HepG2 (cell line): ENCODE measurements at regions not wholly inside any gene's neighbourhood (a gene's known extent, or its start where the extent isn't known, plus 50 kb on each side); places are given as distances from the start of the nearest gene placed in this dataset.

ENCODE experiments used
- ATAC-seq: fragments of 200-7000 bp; cut with Tn5 transposase; 3 replicates; pipeline ENCODE4 v1.9.1; 2020; ENCODE audit warnings: mild to moderate bottlenecking, moderate library complexity
- BruUV-seq: library from RNA; stranded (reverse); fragments of 400-500 nt; replicated peaks from 2 replicates; lab custom pipeline; 2021; lab: Mats Ljungman, UMichigan
- CTCF ChIA-PET: fragments of 300-600 bp; formaldehyde crosslinking; extraction: SDS; loops from one replicate; lab custom pipeline; 2021; ENCODE audit warnings: low total read pairs, inconsistent platforms, low intra/inter-chr PET ratio; lab: Yijun Ruan, JAX
- POLR2A ChIA-PET: fragments of 350-600 bp; sonication (Branson Sonifier 250); formaldehyde crosslinking; loops from one replicate; lab custom pipeline; 2020; ENCODE audit warnings: antibody characterized with exemption, inconsistent platforms; lab: Yijun Ruan, JAX
- DNase-seq: peaks from one replicate; pipeline ENCODE4 v3.0.0-alpha.2; 2015; ENCODE audit warnings: low spot score
- FAIRE-seq: peaks from 3 replicates; lab custom pipeline; 2011; peaks lifted over from hg19 to GRCh38; lab: Jason Lieb, UNC
- H2AFZ ChIP-seq: one replicate; pipeline ENCODE4 v1.6.1; 2011; ENCODE audit warnings: low read length, inconsistent platforms
- H3K27ac ChIP-seq: fragments of 300-600 bp; 3 replicates; pipeline ENCODE4 v1.8.0; 2011; ENCODE audit warnings: mixed run types, mild to moderate bottlenecking, mixed read lengths, low read length, inconsistent platforms; ENCODE audit not compliant: insufficient read depth; ENCODE audit errors: extremely low read length
- H3K27me3 ChIP-seq, 2 experiments: fragments of 200-600 bp in 1 of 2; 2 replicates in 1 of 2; 3 replicates in 1 of 2; pipeline versions ENCODE4 v1.6.0 to v1.8.0; 2011; ENCODE audit warnings: low read length in 2 of 2, mild to moderate bottlenecking in 2 of 2, moderate library complexity in 2 of 2, inconsistent platforms in 1 of 2; ENCODE audit not compliant: insufficient read depth in 2 of 2, control insufficient read depth in 1 of 2
- H3K36me3 ChIP-seq, 2 experiments: fragments of 200-600 bp in 1 of 2; replicated peaks in 1 of 2; 2 replicates in 1 of 2; 3 replicates in 1 of 2; pipeline versions ENCODE4 v1.5.1 to v1.8.0; 2011; ENCODE audit warnings: low read length in 2 of 2, inconsistent platforms in 1 of 2; ENCODE audit not compliant: insufficient read depth in 2 of 2, control insufficient read depth in 1 of 2
- H3K4me1 ChIP-seq: 2 replicates; pipeline ENCODE4 v1.5.1; 2012; ENCODE audit warnings: low read length, inconsistent platforms; ENCODE audit not compliant: insufficient read depth
- H3K4me2 ChIP-seq: 2 replicates; pipeline ENCODE4 v1.6.0; 2011; ENCODE audit warnings: low read depth, low read length, inconsistent platforms
- H3K4me3 ChIP-seq, 3 experiments: fragments of 200-600 bp in 1 of 3; sonication (generic), shearing (Covaris generic) in 1 of 3; replicated peaks in 1 of 3; 2 replicates each; pipeline ENCODE4 v1.5.1; 2011 to 2016; ENCODE audit warnings: low read length in 3 of 3, inconsistent platforms in 2 of 3, low read depth in 2 of 3, mild to moderate bottlenecking in 2 of 3, control low read depth in 1 of 3, mixed read lengths in 1 of 3; ENCODE audit not compliant: insufficient read depth in 1 of 3
- H3K79me2 ChIP-seq: one replicate; pipeline ENCODE4 v1.6.1; 2011; ENCODE audit warnings: low read length, inconsistent platforms; ENCODE audit not compliant: insufficient read depth
- H3K9ac ChIP-seq: 2 replicates; pipeline ENCODE4 v1.6.0; 2011; ENCODE audit warnings: mild to moderate bottlenecking, low read depth, low read length, inconsistent platforms; ENCODE audit not compliant: insufficient read depth
- H3K9me3 ChIP-seq: 2 replicates; pipeline ENCODE4 v1.5.1; 2012; ENCODE audit warnings: mild to moderate bottlenecking, low read length
- H4K20me1 ChIP-seq: 2 replicates; pipeline ENCODE4 v1.6.0; 2011; ENCODE audit warnings: inconsistent platforms, mild to moderate bottlenecking, low read length, moderate library complexity; ENCODE audit not compliant: insufficient read depth
- AFF4 ChIP-seq: sonication (generic); formaldehyde crosslinking; IDR thresholded peaks from 2 replicates; pipeline ENCODE4 v1.4.0; 2020; ENCODE audit warnings: missing genetic modification reagents
- ARNTL ChIP-seq: sonication (generic); formaldehyde crosslinking; IDR thresholded peaks from 2 replicates; pipeline ENCODE4 v1.4.0; 2020; ENCODE audit warnings: mild to moderate bottlenecking, missing genetic modification reagents
- BORCS8-MEF2B ChIP-seq: sonication (generic); formaldehyde crosslinking; IDR thresholded peaks from 2 replicates; pipeline ENCODE4 v1.8.0; 2022; ENCODE audit warnings: mild to moderate bottlenecking, missing genetic modification reagents
- CTCF ChIP-seq: sonication (generic); formaldehyde crosslinking; IDR thresholded peaks from 2 replicates; pipeline ENCODE4 v1.5.0; 2020; ENCODE audit warnings: mild to moderate bottlenecking, missing genetic modification reagents, moderate library complexity
- ELF4 ChIP-seq: sonication (generic); formaldehyde crosslinking; IDR thresholded peaks from 2 replicates; pipeline ENCODE4 v1.5.0; 2020; ENCODE audit warnings: missing genetic modification reagents, mild to moderate bottlenecking, moderate library complexity, borderline replicate concordance
- GTF3A ChIP-seq: sonication (generic); formaldehyde crosslinking; conservative IDR thresholded peaks from 2 replicates; pipeline ENCODE4 v1.4.0; 2020; ENCODE audit warnings: mild to moderate bottlenecking, missing genetic modification reagents
- NRL ChIP-seq: sonication (generic); formaldehyde crosslinking; IDR thresholded peaks from 2 replicates; pipeline ENCODE4 v1.5.0; 2020; ENCODE audit warnings: missing genetic modification reagents, mild to moderate bottlenecking, moderate library complexity, borderline replicate concordance
- RCOR2 ChIP-seq: IDR thresholded peaks from 2 replicates; pipeline ENCODE4 v1.6.1; 2016; ENCODE audit warnings: missing biosample characterization, missing genetic modification reagents
- SP2 ChIP-seq: sonication (generic); formaldehyde crosslinking; IDR thresholded peaks from 2 replicates; pipeline ENCODE4 v1.5.1; 2020; ENCODE audit warnings: mild to moderate bottlenecking, missing genetic modification reagents
- SRY ChIP-seq: sonication (generic); formaldehyde crosslinking; IDR thresholded peaks from 2 replicates; pipeline ENCODE4 v1.8.0; 2022; ENCODE audit warnings: mild to moderate bottlenecking, missing genetic modification reagents
- THAP11 ChIP-seq: IDR thresholded peaks from 2 replicates; pipeline ENCODE4 v1.6.1; 2016; ENCODE audit warnings: missing biosample characterization, missing genetic modification reagents
- ZMYM2 ChIP-seq: sonication (generic); formaldehyde crosslinking; IDR thresholded peaks from 2 replicates; pipeline ENCODE4 v1.8.0; 2022; ENCODE audit warnings: mild to moderate bottlenecking, missing genetic modification reagents
- ZNF362 ChIP-seq: sonication (generic); formaldehyde crosslinking; IDR thresholded peaks from 2 replicates; pipeline ENCODE4 v1.4.0; 2020; ENCODE audit warnings: missing genetic modification reagents, mild to moderate bottlenecking, borderline replicate concordance
- ZNF550 ChIP-seq: sonication (generic); formaldehyde crosslinking; IDR thresholded peaks from 2 replicates; pipeline ENCODE4 v1.4.0; 2020; ENCODE audit warnings: mild to moderate bottlenecking, missing genetic modification reagents, borderline replicate concordance
- ZNF574 ChIP-seq: sonication (generic); formaldehyde crosslinking; IDR thresholded peaks from 2 replicates; pipeline ENCODE4 v1.4.0; 2020; ENCODE audit warnings: missing genetic modification reagents
- ZSCAN31 ChIP-seq: sonication (generic); formaldehyde crosslinking; IDR thresholded peaks from 2 replicates; pipeline ENCODE4 v1.5.0; 2020; ENCODE audit warnings: low read depth, mild to moderate bottlenecking, missing genetic modification reagents
- ZZZ3 ChIP-seq: sonication (generic); formaldehyde crosslinking; IDR thresholded peaks from 2 replicates; pipeline ENCODE4 v1.4.0; 2020; ENCODE audit warnings: missing genetic modification reagents, mild to moderate bottlenecking, borderline replicate concordance
- WGBS: methylation state at CpG from one replicate; pipeline ENCODE4 v1.1.6; 2017; ENCODE audit warnings: low lambda C conversion rate; 5-methylcytosine and 5-hydroxymethylcytosine counted together
- in situ Hi-C: cut with HindIII; loops from 2 replicates; pipeline ENCODE4 v1.10.0; 2017; ENCODE audit warnings: low pct_unique_long_range_greater_than_20kb; ENCODE audit not compliant: extremely low pct_ligation_motif_present
- intact Hi-C: fragments of 100-400 bp; cut with micrococcal nuclease; formaldehyde crosslinking; loops from one replicate; pipeline ENCODE4 v1.10.0; 2022; ENCODE audit not compliant: unreplicated experiment

GRCh38 chr6:125392682-125393081 is 90.9 kb upstream of the HDDC2 start:
- POLR2A ChIA-PET = no interaction called here
- TF ChIP-seq ZNF574 = no peak
- TF ChIP-seq ZNF362 = no peak
- no peak for TF ChIP-seq SRY
- TF ChIP-seq CTCF (CRISPR knock-in tag) = no peak
- no peak for TF ChIP-seq ZZZ3 (CRISPR knock-in tag)
- no peak for TF ChIP-seq ELF4 (CRISPR knock-in tag)
- no peak for TF ChIP-seq ZSCAN31 (CRISPR knock-in tag)
- TF ChIP-seq GTF3A (CRISPR knock-in tag) = no peak
- TF ChIP-seq AFF4 = no peak
- TF ChIP-seq THAP11 = no peak
- TF ChIP-seq ZMYM2 = no peak
- TF ChIP-seq ARNTL (CRISPR knock-in tag) = no peak
- TF ChIP-seq SP2 (CRISPR knock-in tag) = no peak
- no peak for TF ChIP-seq NRL (CRISPR knock-in tag)
- no peak for TF ChIP-seq BORCS8-MEF2B (CRISPR knock-in tag)
- TF ChIP-seq ZNF550 = no peak
- no peak for TF ChIP-seq RCOR2

More at GRCh38 chr6:125392682-125393081, 90.9 kb upstream of the HDDC2 start:
- no peaks in the 10 kb centered on the region for H3K9me3 ChIP-seq
- no peaks in the 10 kb centered on the region for H3K27me3 ChIP-seq
- ATAC-seq (no peak), DNase-seq (no peak), FAIRE-seq (no peak)
- H3K9ac ChIP-seq = no peak overlapping the region
- CTCF ChIA-PET = no interaction called here
- no peak overlapping the region for H3K4me2 ChIP-seq
- no peaks in the 10 kb centered on the region for H3K36me3 ChIP-seq
- H2AFZ ChIP-seq = no peak overlapping the region
- H3K4me3 ChIP-seq = no peak overlapping the region
- H4K20me1 ChIP-seq = no peaks in the 10 kb centered on the region
- intact Hi-C loops = no loop called here
- WGBS = 17% methylated on average over 3 of the region's 3 CpGs
- BruUV-seq = no TSS peak
- H3K4me1 ChIP-seq = no peaks in the 10 kb centered on the region
- H3K27ac ChIP-seq = no peak overlapping the region
- in situ Hi-C loops = no loop called here
- H3K79me2 ChIP-seq = no peaks in the 10 kb centered on the region
